H9 (cell line): ENCODE measurements at regions not wholly inside any gene's neighbourhood (a gene's known extent, or its start where the extent isn't known, plus 50 kb on each side); places are given as distances from the start of the nearest gene placed in this dataset.

Experiments used
- DNase-seq: peaks from one replicate; pipeline ENCODE4 v3.0.0-alpha.2; 2017
- H2AFZ ChIP-seq: one replicate; pipeline ENCODE4 v1.6.1; 2013; ENCODE audit warnings: mild to moderate bottlenecking, low read length, control low read depth, moderate library complexity
- H2AK5ac ChIP-seq: 2 replicates; pipeline ENCODE4 v1.6.1; 2013; ENCODE audit warnings: low read length, control low read depth, mixed read lengths; ENCODE audit not compliant: insufficient read length
- H2BK120ac ChIP-seq: one replicate; pipeline ENCODE4 v1.6.1; 2013; ENCODE audit warnings: low read depth, mild to moderate bottlenecking, low read length, control low read depth, inconsistent platforms; ENCODE audit not compliant: poor library complexity, severe bottlenecking
- H2BK12ac ChIP-seq: 2 replicates; pipeline ENCODE4 v1.6.1; 2013; ENCODE audit warnings: low read length, control low read depth, mixed read lengths, low read depth; ENCODE audit not compliant: insufficient read length
- H2BK15ac ChIP-seq: 2 replicates; pipeline ENCODE4 v1.6.1; 2013; ENCODE audit warnings: low read depth, low read length, control low read depth
- H2BK20ac ChIP-seq: one replicate; pipeline ENCODE4 v1.6.1; 2013; ENCODE audit warnings: low read depth, mild to moderate bottlenecking, low read length, control low read depth, inconsistent platforms; ENCODE audit not compliant: poor library complexity, severe bottlenecking
- H2BK5ac ChIP-seq: 2 replicates; pipeline ENCODE4 v1.6.1; 2013; ENCODE audit warnings: low read length, control low read depth, mixed read lengths; ENCODE audit not compliant: insufficient read length
- H3K14ac ChIP-seq: 2 replicates; pipeline ENCODE4 v1.6.1; 2013; ENCODE audit warnings: low read length, control low read depth; ENCODE audit not compliant: insufficient read depth
- H3K18ac ChIP-seq: 2 replicates; pipeline ENCODE4 v1.6.1; 2013; ENCODE audit warnings: low read depth, mild to moderate bottlenecking, mixed read lengths, low read length, control low read depth; ENCODE audit not compliant: insufficient read length
- H3K23ac ChIP-seq: 2 replicates; pipeline ENCODE4 v1.6.1; 2013; ENCODE audit warnings: low read length, control low read depth, mixed read lengths, low read depth; ENCODE audit not compliant: insufficient read length
- H3K23me2 ChIP-seq: 2 replicates; pipeline ENCODE4 v1.6.1; 2013; ENCODE audit warnings: low read depth, mild to moderate bottlenecking, mixed read lengths, low read length, control low read depth; ENCODE audit not compliant: insufficient read length, poor library complexity, severe bottlenecking
- H3K27ac ChIP-seq: 2 replicates; pipeline ENCODE4 v1.5.1; 2013; ENCODE audit warnings: low read length, control low read depth, mixed read lengths, low read depth; ENCODE audit not compliant: insufficient read length
- H3K27me3 ChIP-seq: 2 replicates; pipeline ENCODE4 v1.6.1; 2013; ENCODE audit warnings: low read length, control low read depth, inconsistent platforms; ENCODE audit not compliant: insufficient read depth
- H3K4ac ChIP-seq: 2 replicates; pipeline ENCODE4 v1.6.1; 2013; ENCODE audit warnings: low read depth, mild to moderate bottlenecking, control low read depth, inconsistent platforms, low read length, moderate library complexity
- H3K4me1 ChIP-seq: 2 replicates; pipeline ENCODE4 v1.6.1; 2013; ENCODE audit warnings: low read length, control low read depth, inconsistent platforms; ENCODE audit not compliant: insufficient read depth
- H3K4me2 ChIP-seq: 2 replicates; pipeline ENCODE4 v1.6.1; 2013; ENCODE audit warnings: low read length, control low read depth, mixed read lengths; ENCODE audit not compliant: insufficient read length, insufficient read depth
- H3K56ac ChIP-seq: 2 replicates; pipeline ENCODE4 v1.6.1; 2013; ENCODE audit warnings: low read depth, mild to moderate bottlenecking, mixed read lengths, low read length, control low read depth; ENCODE audit not compliant: insufficient read length
- H3K79me1 ChIP-seq: 2 replicates; pipeline ENCODE4 v1.6.1; 2013; ENCODE audit warnings: low read depth, mild to moderate bottlenecking, moderate library complexity, low read length, control low read depth, inconsistent platforms; ENCODE audit not compliant: insufficient read depth, poor library complexity, severe bottlenecking
- H3K79me2 ChIP-seq: 2 replicates; pipeline ENCODE4 v1.6.1; 2013; ENCODE audit warnings: low read length, control low read depth, inconsistent platforms; ENCODE audit not compliant: insufficient read depth
- H3K9ac ChIP-seq: 2 replicates; pipeline ENCODE4 v1.6.1; 2013; ENCODE audit warnings: low read length, control low read depth, mixed read lengths; ENCODE audit not compliant: insufficient read length; ENCODE audit errors: extremely low read depth
- H3K9me3 ChIP-seq: one replicate; pipeline ENCODE4 v1.6.1; 2013; ENCODE audit warnings: low read depth, low read length, inconsistent platforms; ENCODE audit not compliant: control insufficient read depth
- H3T11ph ChIP-seq: one replicate; pipeline ENCODE4 v1.6.1; 2013; ENCODE audit warnings: mild to moderate bottlenecking, low read length, control low read depth, inconsistent platforms
- H4K20me1 ChIP-seq: one replicate; pipeline ENCODE4 v1.6.1; 2013; ENCODE audit not compliant: control insufficient read depth, insufficient read length, insufficient read depth
- H4K5ac ChIP-seq: 2 replicates; pipeline ENCODE4 v1.6.1; 2013; ENCODE audit warnings: low read depth, mild to moderate bottlenecking, mixed read lengths, low read length, control low read depth; ENCODE audit not compliant: insufficient read length
- H4K8ac ChIP-seq: replicated peaks from 2 replicates; pipeline ENCODE4 v1.6.1; 2013; ENCODE audit warnings: low read length, control low read depth, mixed read lengths, low read depth; ENCODE audit not compliant: insufficient read length
- H4K91ac ChIP-seq: 2 replicates; pipeline ENCODE4 v1.6.1; 2013; ENCODE audit warnings: low read depth, mild to moderate bottlenecking, moderate library complexity, mixed read lengths, low read length, control low read depth; ENCODE audit not compliant: insufficient read length
- H3K27ac Mint-ChIP-seq, 3 experiments: 2 replicates in 2 of 3; 3 replicates in 1 of 3; pipeline ENCODE4 v1.8.0; 2020 to 2021; ENCODE audit warnings: mixed read lengths in 3 of 3, mild to moderate bottlenecking in 1 of 3, moderate library complexity in 1 of 3
- H3K27me3 Mint-ChIP-seq: 2 replicates; pipeline ENCODE4 v1.8.0; 2021; ENCODE audit warnings: low read depth, mild to moderate bottlenecking, moderate library complexity, mixed read lengths
- H3K36me3 Mint-ChIP-seq, 3 experiments: 2 replicates in 2 of 3; 3 replicates in 1 of 3; pipeline ENCODE4 v1.8.0; 2020 to 2021; ENCODE audit warnings: low read depth in 3 of 3, mixed read lengths in 3 of 3; ENCODE audit not compliant: insufficient read depth in 1 of 3
- H3K4me1 Mint-ChIP-seq, 2 experiments: 2 replicates each; pipeline ENCODE4 v1.8.0; 2020; ENCODE audit warnings: mixed read lengths in 2 of 2
- H3K4me3 Mint-ChIP-seq, 2 experiments: 2 replicates in 1 of 2; 3 replicates in 1 of 2; pipeline ENCODE4 v1.8.0; 2020 to 2021; ENCODE audit warnings: mild to moderate bottlenecking in 2 of 2, mixed read lengths in 2 of 2, moderate library complexity in 1 of 2
- H3K9me3 Mint-ChIP-seq, 2 experiments: 2 replicates in 1 of 2; 3 replicates in 1 of 2; pipeline ENCODE4 v1.8.0; 2020; ENCODE audit warnings: mild to moderate bottlenecking in 2 of 2, mixed read lengths in 2 of 2, moderate library complexity in 1 of 2
- WGBS: extraction: QIAGEN DNeasy Blood & Tissue Kit; methylation state at CpG from one replicate; pipeline ENCODE4 v1.1.7; 2013; ENCODE audit warnings: missing lambda C conversion rate, low lambda C conversion rate, mixed read lengths; ENCODE audit not compliant: insufficient read length; ENCODE audit errors: extremely low coverage; 5-methylcytosine and 5-hydroxymethylcytosine counted together
- TF ChIP-seq, protein P1 (sequence below): fragments of 200-600 bp; sonication (generic); conservative IDR thresholded peaks from 3 replicates; pipeline ENCODE4 v1.8.0; 2021; ENCODE audit warnings: antibody characterized with exemption, mild to moderate bottlenecking

DNA sequence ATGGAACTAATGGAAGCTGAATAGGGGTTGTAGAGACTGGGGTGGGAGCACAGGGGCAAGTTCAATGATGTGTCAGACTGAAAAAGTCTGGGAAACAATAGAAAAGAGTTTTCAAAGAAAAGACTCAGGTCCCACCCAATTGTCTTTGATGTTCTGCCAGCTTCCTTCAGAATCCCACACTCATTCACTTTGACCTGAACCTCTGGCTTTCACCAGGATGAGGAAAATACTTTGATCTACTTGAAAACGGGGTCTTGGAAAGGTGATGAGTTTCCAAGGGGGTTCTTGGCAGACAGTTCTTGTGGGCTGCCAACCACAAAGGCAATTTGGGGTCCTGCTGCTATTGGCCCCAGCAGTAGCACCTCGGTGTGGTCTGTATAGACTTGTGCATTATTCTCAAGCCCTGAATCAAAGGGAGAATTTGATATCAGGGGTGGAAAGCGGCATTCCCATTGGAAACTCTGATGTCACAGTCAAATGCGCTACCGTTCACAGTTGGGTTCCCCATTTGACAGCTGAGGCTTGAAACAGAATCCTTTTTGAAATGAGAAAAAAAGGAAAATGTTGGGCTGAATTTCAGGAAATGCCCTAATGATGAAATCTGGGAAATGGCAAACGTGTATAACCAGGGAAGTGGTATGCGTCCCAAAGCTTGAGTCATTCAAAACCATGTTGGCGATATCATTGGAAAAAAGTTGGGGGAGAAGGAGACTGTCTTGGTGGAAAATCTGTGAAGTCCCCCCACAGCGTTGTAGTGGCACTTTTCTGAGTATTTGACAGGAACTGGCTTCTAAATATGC lies 229.2 kb upstream of the LRTM1 start:
- Histone ChIP-seq H3K14ac (no peak overlapping the region), H4K20me1 (no peaks in the 10 kb centered on the region), H3K56ac (no peak overlapping the region), H3K4ac (no peak overlapping the region), H3K79me1 (no peaks in the 10 kb centered on the region), H3K18ac (no peak overlapping the region), H3K9me3 (no peaks in the 10 kb centered on the region), H2BK15ac (no peak overlapping the region), H2BK20ac (no peak overlapping the region), H3K27me3 (no peaks in the 10 kb centered on the region), H4K5ac (no peak overlapping the region), H3K4me2 (no peak overlapping the region), H2BK12ac (no peak overlapping the region), H2BK5ac (no peak overlapping the region), H3K9ac (no peak overlapping the region), H2AK5ac (no peak overlapping the region), H2AFZ (no peak overlapping the region), H3K27ac (no peak overlapping the region), H3K79me2 (no peaks in the 10 kb centered on the region), H4K91ac (no peak overlapping the region), H3K4me1 (no peaks in the 10 kb centered on the region), H2BK120ac (no peak overlapping the region), H3T11ph (no peak overlapping the region), H3K23ac (no peak overlapping the region), H3K23me2 (no peaks in the 10 kb centered on the region), H4K8ac (no peak overlapping the region)
- Mint-ChIP-seq H3K36me3 (no peaks in the 10 kb centered on the region), H3K27me3 (peaks cover 4% of the 10 kb centered on the region), H3K27ac (no peak overlapping the region), H3K4me1 (peaks cover 5% of the 10 kb centered on the region in 2 experiments; a peak in 3 of 4 replicates), H3K4me3 (no peak overlapping the region), H3K9me3 (no peaks in the 10 kb centered on the region)
- TF ChIP-seq, protein P1, sequence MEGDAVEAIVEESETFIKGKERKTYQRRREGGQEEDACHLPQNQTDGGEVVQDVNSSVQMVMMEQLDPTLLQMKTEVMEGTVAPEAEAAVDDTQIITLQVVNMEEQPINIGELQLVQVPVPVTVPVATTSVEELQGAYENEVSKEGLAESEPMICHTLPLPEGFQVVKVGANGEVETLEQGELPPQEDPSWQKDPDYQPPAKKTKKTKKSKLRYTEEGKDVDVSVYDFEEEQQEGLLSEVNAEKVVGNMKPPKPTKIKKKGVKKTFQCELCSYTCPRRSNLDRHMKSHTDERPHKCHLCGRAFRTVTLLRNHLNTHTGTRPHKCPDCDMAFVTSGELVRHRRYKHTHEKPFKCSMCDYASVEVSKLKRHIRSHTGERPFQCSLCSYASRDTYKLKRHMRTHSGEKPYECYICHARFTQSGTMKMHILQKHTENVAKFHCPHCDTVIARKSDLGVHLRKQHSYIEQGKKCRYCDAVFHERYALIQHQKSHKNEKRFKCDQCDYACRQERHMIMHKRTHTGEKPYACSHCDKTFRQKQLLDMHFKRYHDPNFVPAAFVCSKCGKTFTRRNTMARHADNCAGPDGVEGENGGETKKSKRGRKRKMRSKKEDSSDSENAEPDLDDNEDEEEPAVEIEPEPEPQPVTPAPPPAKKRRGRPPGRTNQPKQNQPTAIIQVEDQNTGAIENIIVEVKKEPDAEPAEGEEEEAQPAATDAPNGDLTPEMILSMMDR, result no peak
- DNase-seq, result no peak
- WGBS, result no CpG with 5 or more reads among the region's 9 CpGs
